Right lobe of liver (tissue), 6 donors: ENCODE measurements at regions not wholly inside any gene's neighbourhood (a gene's known extent, or its start where the extent isn't known, plus 50 kb on each side); places are given as distances from the start of the nearest gene placed in this dataset.

ENCODE experiments used
- ATAC-seq, 4 donors: fragments of 200-7000 bp; cut with Tn5 transposase; one replicate each; pipeline ENCODE4 v1.9.1; 2020; ENCODE audit warnings: mild to moderate bottlenecking in 4 of 4, moderate library complexity in 4 of 4
- DNase-seq, 3 donors: peaks; one replicate each; pipeline ENCODE4 v3.0.0-alpha.2; 2020
- H3K27ac ChIP-seq, 3 donors: fragments of 200-600 bp; one replicate each; pipeline ENCODE4 v1.8.0; 2022
- H3K27me3 ChIP-seq, 2 donors: fragments of 200-600 bp; one replicate each; pipeline ENCODE4 v1.8.0; 2022
- H3K36me3 ChIP-seq, 4 donors: fragments of 200-600 bp; sonication (generic) in 1 of 4; one replicate each; pipeline versions ENCODE4 v1.5.1 to v1.8.0; 2017 to 2022; ENCODE audit warnings: control low read depth in 1 of 4
- H3K4me1 ChIP-seq, 4 donors: fragments of 200-600 bp; sonication (generic) in 1 of 4; one replicate each; pipeline versions ENCODE4 v1.5.1 to v1.8.0; 2017 to 2022; ENCODE audit warnings: control low read depth in 1 of 4
- H3K4me3 ChIP-seq, 3 donors: fragments of 200-600 bp; one replicate each; pipeline ENCODE4 v1.8.0; 2022
- H3K9me3 ChIP-seq, 4 donors: fragments of 200-600 bp; sonication (generic) in 1 of 4; one replicate each; pipeline versions ENCODE4 v1.5.1 to v1.8.0; 2017 to 2022; ENCODE audit warnings: control low read depth in 1 of 4
- POLR2A ChIP-seq: fragments of 450-650 bp; IDR thresholded peaks from one replicate; pipeline ENCODE4 v1.6.1; 2017; ENCODE audit warnings: antibody characterized with exemption, mild to moderate bottlenecking
- WGBS: methylation state at CpG from one replicate; pipeline ENCODE4 v1.1.6; 2018; ENCODE audit warnings: low coverage, low lambda C conversion rate; ENCODE audit not compliant: insufficient coverage; ENCODE audit errors: missing lambda C conversion rate; 5-methylcytosine and 5-hydroxymethylcytosine counted together
- intact Hi-C, 2 donors: fragments of 100-400 bp; cut with DNase I; formaldehyde crosslinking; loops; one replicate each; pipeline versions ENCODE4 v1.11.2 to v1.14.1; 2022
- TF ChIP-seq, protein P1 (sequence below), 4 donors: fragments of 200-600 bp in 3 of 4; fragments of 450-650 bp in 1 of 4; IDR thresholded peaks; one replicate each; pipeline versions ENCODE4 v1.5.1 to v1.8.0; 2016 to 2022; ENCODE audit warnings: antibody characterized with exemption in 4 of 4, mild to moderate bottlenecking in 2 of 4
- donor health status: DM: no; HTN: yes; CAD: no.
- donor health status: DM: no; HTN: no; CAD: no.
- donor health status: DM: no; HTN: no; CAD: no.
- donor health status: DM: no; HTN: yes; CAD: no.
- donor health status: DM: no; HTN: yes; CAD: no.

DNA sequence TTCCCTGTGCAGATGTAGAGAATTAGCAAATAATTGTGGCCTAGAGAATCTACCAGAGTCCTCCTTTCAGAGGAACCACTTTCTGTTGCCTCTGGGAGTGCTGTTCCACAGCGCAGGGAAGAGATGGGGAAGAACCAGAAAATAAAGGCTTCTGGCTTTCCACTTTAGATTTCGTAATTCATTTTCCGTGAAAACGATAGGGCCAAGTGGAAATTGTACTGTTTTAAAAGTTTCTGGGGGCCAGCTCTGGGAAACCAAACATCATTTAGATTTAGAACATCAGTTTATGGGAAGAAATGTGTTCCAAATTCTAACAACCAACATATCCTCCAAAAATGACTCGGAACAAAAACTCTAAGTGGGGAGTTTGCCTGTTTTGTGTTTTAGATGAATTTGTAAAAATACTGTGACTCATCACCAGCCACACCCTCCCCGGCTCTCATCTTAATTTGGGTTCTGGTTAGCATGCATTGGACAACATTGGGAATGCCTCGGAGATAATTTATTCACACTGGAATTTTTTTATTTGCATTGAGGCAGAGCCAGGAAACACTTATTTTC lies 65.2 kb upstream of the LNX1 start:
- Histone ChIP-seq H3K36me3 (no peaks in the 10 kb centered on the region), H3K27ac (no peak overlapping the region), H3K9me3 (no peaks in the 10 kb centered on the region), H3K4me1 (peaks cover 0 to 23% (median 10%) of the 10 kb centered on the region in 4 donors), H3K27me3 (no peaks in the 10 kb centered on the region), H3K4me3 (no peak overlapping the region)
- intact Hi-C loops, result no loop called here
- WGBS, result 49% methylated on average over 7 of the region's 7 CpGs
- DNase-seq, result no peak
- TF ChIP-seq POLR2A, result no peak
- TF ChIP-seq, protein P1, sequence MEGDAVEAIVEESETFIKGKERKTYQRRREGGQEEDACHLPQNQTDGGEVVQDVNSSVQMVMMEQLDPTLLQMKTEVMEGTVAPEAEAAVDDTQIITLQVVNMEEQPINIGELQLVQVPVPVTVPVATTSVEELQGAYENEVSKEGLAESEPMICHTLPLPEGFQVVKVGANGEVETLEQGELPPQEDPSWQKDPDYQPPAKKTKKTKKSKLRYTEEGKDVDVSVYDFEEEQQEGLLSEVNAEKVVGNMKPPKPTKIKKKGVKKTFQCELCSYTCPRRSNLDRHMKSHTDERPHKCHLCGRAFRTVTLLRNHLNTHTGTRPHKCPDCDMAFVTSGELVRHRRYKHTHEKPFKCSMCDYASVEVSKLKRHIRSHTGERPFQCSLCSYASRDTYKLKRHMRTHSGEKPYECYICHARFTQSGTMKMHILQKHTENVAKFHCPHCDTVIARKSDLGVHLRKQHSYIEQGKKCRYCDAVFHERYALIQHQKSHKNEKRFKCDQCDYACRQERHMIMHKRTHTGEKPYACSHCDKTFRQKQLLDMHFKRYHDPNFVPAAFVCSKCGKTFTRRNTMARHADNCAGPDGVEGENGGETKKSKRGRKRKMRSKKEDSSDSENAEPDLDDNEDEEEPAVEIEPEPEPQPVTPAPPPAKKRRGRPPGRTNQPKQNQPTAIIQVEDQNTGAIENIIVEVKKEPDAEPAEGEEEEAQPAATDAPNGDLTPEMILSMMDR (IDR thresholded peaks at IDR 0.05), result peak; percentile 28 to 45 (median 37)
- ATAC-seq, result peak in 1 of 4 donors; percentile 31

DNA sequence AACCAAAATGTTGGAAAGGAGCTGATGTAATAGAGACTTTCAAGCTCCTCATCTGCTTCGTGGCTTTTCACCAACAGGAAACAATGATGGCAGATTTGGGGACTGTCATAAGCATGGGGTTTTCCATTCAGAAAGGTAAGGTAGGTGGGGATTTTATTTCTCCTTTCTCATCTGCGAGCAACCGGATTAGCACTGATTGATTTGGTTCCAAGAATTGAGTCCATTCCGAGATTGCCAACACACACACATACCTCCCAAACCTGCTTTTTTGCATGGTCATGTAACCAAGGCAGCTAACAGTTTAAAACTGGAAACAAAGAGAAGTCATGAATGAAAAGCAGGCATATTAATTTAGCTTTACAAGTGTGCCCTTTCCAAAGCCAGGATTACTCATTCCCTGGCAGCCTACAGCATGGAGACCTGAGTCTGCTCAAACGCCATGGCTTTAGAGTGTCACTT lies 63.0 kb upstream of the LNX1 start:
- TF ChIP-seq POLR2A, result no peak
- TF ChIP-seq, protein P1 (IDR thresholded peaks at IDR 0.05), result no peak
- WGBS, result 25% methylated on average over 5 of the region's 5 CpGs
- peak in 3 of 4 donors; percentile 41 to 44 (median 43) for ATAC-seq
- Histone ChIP-seq H3K27me3 (no peaks in the 10 kb centered on the region), H3K4me1 (peaks cover 0 to 23% (median 10%) of the 10 kb centered on the region in 4 donors), H3K4me3 (no peak overlapping the region), H3K9me3 (no peaks in the 10 kb centered on the region), H3K36me3 (no peaks in the 10 kb centered on the region), H3K27ac (peak overlapping the region; percentile 52 to 66 (median 61))
- intact Hi-C loops, result no loop called here
- DNase-seq, result no peak

DNA sequence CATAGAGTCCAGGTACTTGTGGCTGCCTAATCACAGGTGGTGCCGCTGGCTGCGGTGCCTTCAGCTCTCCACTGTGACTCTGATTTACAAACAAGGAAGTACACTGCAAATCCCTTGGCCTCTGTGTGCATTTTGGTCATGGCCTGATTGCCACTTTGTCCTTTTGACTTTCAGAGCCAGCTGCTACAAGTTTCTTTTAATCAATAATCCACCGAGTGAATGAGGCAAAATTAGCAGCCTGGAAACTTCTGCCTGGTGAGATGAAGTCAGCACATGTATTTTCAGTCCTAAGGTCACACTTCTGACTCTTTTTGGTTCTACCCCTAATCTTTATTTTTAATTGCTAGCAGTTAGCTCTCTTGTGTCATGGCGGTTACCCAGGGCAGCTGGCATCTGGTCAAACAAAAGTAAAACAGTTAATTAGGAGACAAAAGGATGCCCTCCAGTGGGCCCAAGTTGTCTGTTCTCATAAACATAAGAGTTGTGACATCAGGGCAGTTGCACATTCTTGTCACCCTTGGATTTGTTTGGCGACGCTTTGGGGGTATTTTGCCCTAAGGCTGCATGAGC lies 62.3 kb upstream of the LNX1 start:
- no peaks in the 10 kb centered on the region for H3K9me3 ChIP-seq
- no peaks in the 10 kb centered on the region for H3K36me3 ChIP-seq
- no peaks in the 10 kb centered on the region for H3K27me3 ChIP-seq
- TF ChIP-seq, protein P1 (IDR thresholded peaks at IDR 0.05), result peak in 3 of 4 donors; percentile 16 to 31 (median 20)
- TF ChIP-seq POLR2A, result no peak
- H3K27ac ChIP-seq, result peak overlapping the region; percentile 52 to 66 (median 61)
- peaks cover 0 to 23% (median 10%) of the 10 kb centered on the region in 4 donors for H3K4me1 ChIP-seq
- ATAC-seq, result peak; percentile 85 to 95 (median 90)
- DNase-seq, result peak; percentile 50 to 69 (median 62)
- WGBS, result 41% methylated on average over 5 of the region's 6 CpGs
- no peak overlapping the region for H3K4me3 ChIP-seq
- intact Hi-C loops, result no loop called here

DNA sequence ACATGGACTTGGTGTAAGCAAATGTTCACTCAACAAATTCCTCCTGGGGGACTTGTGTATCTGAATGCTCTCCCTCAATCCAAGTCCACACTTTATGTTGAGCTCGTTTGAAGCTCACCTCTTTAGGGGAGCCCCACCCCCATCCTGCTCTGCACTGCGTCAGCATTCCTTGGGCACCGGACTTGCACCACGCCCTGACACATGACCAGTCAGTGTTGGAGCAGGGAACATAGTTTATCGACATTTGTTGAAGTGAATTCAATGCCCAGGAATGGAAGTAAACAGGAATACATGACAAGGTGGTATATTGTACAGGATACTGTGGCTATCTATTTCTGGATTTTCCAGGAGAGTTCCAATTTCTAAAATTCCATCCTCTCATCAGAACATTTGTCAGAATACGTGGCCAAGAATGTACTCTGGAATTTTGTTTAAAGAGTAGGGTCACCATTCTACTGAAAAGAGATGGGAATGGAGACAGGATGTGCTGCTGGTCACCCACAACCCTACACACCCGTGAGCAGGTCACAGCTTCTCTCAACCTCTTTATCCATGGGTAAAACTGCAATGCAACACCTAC lies 60.0 kb upstream of the LNX1 start:
- ATAC-seq (peak in 1 of 4 donors; percentile 24), DNase-seq (no peak)
- intact Hi-C loops, result no loop called here
- TF ChIP-seq, protein P1 (IDR thresholded peaks at IDR 0.05), result no peak
- no peak for TF ChIP-seq POLR2A
- H3K4me3 ChIP-seq, result no peak overlapping the region
- no peaks in the 10 kb centered on the region for H3K9me3 ChIP-seq
- H3K27ac ChIP-seq, result no peak overlapping the region
- WGBS, result 32% methylated on average over 4 of the region's 7 CpGs
- H3K36me3 ChIP-seq, result no peaks in the 10 kb centered on the region
- H3K4me1 ChIP-seq, result peaks cover 0 to 23% (median 10%) of the 10 kb centered on the region in 4 donors
- H3K27me3 ChIP-seq, result no peaks in the 10 kb centered on the region
